ENCODE measurements at regions not wholly inside any gene's neighbourhood (a gene's known extent, or its start where the extent isn't known, plus 50 kb on each side); places are given as distances from the start of the nearest gene placed in this dataset.
"Not testable (repeated sequence)": the region's sequence is repeated elsewhere in the genome, so short reads cannot be mapped to it uniquely, and the experiment has no call there.

DNA sequence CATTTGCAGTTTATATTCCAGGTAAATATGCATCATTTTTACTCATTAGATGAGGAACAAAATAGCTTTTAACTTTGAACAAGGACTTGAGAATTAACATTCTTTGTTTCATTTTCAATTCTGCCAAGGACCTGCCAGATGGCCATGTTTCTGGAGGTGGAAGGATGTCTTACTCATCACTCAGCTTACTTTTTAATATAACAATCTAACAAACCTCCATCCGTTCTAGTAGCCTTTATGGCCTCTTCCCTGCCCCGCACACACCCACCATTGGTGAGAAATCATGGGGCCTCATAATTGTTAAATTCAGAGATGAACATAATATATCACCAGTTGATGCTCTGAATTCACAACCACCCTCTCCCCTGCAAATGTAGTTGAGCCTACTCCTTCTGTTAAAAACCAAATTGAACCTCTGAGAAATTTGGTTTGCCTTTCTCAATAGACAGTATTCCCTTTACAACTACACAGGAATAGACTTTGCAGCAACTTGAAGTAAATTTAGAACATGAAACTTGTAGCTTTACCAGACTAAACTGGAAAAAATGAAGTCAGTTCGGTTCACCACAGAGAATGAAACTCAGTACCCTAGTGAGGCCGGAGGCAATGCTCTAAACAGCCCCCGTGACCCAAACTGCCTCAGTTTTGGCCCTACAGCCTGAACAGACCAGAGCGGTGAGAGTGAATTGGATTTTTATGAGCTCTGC, 50.1 kb upstream of the ACSL4 start:
- no peaks in the 10 kb centered on the region for H3K36me3 ChIP-seq (ENCODE audit: control insufficient read depth, insufficient read depth, low read length)
- no peak overlapping the region for H3K4me3 ChIP-seq (replicated peaks; ENCODE audit: low read depth, low read length)
- TF ChIP-seq, protein P1, sequence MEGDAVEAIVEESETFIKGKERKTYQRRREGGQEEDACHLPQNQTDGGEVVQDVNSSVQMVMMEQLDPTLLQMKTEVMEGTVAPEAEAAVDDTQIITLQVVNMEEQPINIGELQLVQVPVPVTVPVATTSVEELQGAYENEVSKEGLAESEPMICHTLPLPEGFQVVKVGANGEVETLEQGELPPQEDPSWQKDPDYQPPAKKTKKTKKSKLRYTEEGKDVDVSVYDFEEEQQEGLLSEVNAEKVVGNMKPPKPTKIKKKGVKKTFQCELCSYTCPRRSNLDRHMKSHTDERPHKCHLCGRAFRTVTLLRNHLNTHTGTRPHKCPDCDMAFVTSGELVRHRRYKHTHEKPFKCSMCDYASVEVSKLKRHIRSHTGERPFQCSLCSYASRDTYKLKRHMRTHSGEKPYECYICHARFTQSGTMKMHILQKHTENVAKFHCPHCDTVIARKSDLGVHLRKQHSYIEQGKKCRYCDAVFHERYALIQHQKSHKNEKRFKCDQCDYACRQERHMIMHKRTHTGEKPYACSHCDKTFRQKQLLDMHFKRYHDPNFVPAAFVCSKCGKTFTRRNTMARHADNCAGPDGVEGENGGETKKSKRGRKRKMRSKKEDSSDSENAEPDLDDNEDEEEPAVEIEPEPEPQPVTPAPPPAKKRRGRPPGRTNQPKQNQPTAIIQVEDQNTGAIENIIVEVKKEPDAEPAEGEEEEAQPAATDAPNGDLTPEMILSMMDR (IDR thresholded peaks at IDR 0.05; ENCODE audit: insufficient read depth, low read length, poor library complexity, severe bottlenecking), result no peak
- H3K27me3 ChIP-seq (replicated peaks; ENCODE audit: control insufficient read depth, insufficient read depth, low read length), result no peaks in the 10 kb centered on the region
- DNase-seq (ENCODE audit: extremely low read depth, insufficient read length), result peak; percentile 23

DNA sequence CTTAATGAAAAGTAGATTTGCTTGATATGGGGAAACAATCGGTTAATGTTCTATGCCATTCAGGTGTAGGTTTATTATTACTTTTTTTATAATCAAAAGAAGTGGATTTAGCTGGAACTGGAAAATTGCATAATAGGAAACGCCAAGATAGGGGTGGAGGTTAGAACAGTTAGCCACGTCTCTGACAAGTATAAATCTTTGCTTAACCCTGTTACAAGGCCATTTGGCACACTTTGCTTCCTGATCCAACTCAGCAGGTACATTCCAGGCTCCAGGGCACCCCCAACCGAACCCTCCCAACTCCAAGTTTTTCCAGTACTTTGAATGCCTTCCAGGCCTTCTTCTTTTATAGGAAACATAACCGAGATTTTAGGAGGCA, 50.6 kb upstream of the ACSL4 start:
- DNase-seq (ENCODE audit: extremely low read depth, insufficient read length), result no peak
- TF ChIP-seq, protein P1 (IDR thresholded peaks at IDR 0.05; ENCODE audit: insufficient read depth, low read length, poor library complexity, severe bottlenecking), result no peak
- Histone ChIP-seq H3K4me3 (replicated peaks; ENCODE audit: low read depth, low read length) (no peak overlapping the region), H3K27me3 (replicated peaks; ENCODE audit: control insufficient read depth, insufficient read depth, low read length) (no peaks in the 10 kb centered on the region), H3K36me3 (ENCODE audit: control insufficient read depth, insufficient read depth, low read length) (no peaks in the 10 kb centered on the region)

DNA sequence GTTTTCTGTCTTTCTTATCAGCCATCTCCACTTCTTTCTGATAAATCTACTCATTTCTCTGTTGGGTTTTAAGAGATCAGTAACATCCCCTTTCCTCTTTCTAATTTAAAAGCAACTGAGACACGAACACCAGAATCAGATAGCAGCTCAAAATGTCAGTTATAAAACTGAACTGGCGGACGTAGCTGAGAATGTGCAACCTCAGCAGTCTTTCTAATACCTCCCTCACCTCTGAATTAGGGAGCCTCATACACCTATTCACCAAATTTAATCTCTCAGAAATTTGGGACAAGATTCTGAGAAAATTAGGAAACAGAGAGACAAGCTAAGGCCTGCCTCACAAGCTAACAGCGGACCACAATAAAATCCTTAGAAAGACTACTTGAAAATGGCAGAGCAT, 52.0 kb upstream of the ACSL4 start:
- no peak overlapping the region for H3K4me3 ChIP-seq (replicated peaks; ENCODE audit: low read depth, low read length)
- DNase-seq (ENCODE audit: extremely low read depth, insufficient read length), result no peak
- no peaks in the 10 kb centered on the region for H3K27me3 ChIP-seq (replicated peaks; ENCODE audit: control insufficient read depth, insufficient read depth, low read length)
- H3K36me3 ChIP-seq (ENCODE audit: control insufficient read depth, insufficient read depth, low read length), result no peaks in the 10 kb centered on the region
- TF ChIP-seq, protein P1 (IDR thresholded peaks at IDR 0.05; ENCODE audit: insufficient read depth, low read length, poor library complexity, severe bottlenecking), result no peak

DNA sequence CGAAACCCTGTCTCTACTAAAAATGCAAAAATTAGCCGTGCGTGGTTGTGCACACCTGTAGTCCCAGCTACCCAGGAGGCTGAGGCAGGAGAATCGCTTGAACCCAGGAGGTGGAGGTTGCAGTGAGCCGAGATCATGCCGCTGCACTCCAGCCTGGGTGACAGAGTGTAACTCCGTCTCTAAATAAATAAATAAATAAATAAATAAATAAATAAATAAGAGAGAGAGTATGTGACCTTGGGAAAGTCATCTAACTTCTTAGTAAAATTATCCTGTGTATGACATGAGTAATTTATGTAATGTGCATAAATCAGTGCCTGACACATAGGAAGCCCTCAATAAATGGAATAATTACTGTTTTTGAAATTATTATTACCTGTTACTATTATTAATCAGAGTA, 57.5 kb upstream of the ACSL4 start:
- DNase-seq (ENCODE audit: extremely low read depth, insufficient read length); H3K27me3 ChIP-seq (replicated peaks; ENCODE audit: control insufficient read depth, insufficient read depth, low read length); H3K4me3 ChIP-seq (replicated peaks; ENCODE audit: low read depth, low read length); H3K36me3 ChIP-seq (ENCODE audit: control insufficient read depth, insufficient read depth, low read length): not testable (repeated sequence)

DNA sequence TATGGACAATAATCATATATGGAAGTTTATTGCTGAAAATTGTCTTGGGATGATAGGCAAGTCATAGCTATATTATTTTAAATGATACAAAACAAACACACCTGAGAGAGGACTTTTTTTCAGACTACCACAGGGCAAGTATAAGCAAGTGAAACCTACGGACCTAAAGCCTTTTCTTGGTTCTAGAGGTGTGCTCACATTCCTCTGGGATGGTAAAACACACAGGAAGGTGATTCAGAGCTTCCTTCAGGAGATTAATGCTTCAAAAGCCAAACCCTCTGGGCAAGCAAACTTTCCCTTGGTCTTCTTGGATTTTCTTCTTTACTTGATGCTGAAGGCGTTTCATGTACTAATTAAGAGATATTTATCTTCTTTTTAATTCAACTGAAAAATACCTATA, 60.1 kb upstream of the ACSL4 start:
- TF ChIP-seq, protein P1 (IDR thresholded peaks at IDR 0.05; ENCODE audit: insufficient read depth, low read length, poor library complexity, severe bottlenecking), result no peak
- Histone ChIP-seq H3K27me3 (replicated peaks; ENCODE audit: control insufficient read depth, insufficient read depth, low read length) (no peaks in the 10 kb centered on the region), H3K36me3 (ENCODE audit: control insufficient read depth, insufficient read depth, low read length) (no peaks in the 10 kb centered on the region), H3K4me3 (replicated peaks; ENCODE audit: low read depth, low read length) (no peak overlapping the region)
- DNase-seq (ENCODE audit: extremely low read depth, insufficient read length), result no peak

DNA sequence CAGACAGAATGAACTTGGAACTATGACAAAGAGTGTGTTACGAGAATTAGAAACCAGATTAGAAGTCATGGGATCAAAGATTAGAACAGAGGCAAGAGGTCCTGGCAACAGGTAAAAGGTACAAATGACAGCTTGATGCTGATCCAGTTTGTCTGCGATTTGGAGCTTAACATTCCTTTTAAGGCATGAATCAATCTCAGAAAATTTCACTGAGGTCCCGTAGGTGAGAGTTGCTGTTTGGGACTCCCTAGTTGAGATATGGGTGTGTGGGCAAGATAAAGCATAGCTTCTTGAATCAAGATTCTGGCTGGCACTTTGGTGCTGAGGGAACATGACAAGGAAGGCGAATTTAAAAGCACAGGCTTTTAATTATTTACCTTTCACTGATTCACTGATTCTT, 62.6 kb upstream of the ACSL4 start:
- no peak overlapping the region for H3K4me3 ChIP-seq (replicated peaks; ENCODE audit: low read depth, low read length)
- TF ChIP-seq, protein P1 (IDR thresholded peaks at IDR 0.05; ENCODE audit: insufficient read depth, low read length, poor library complexity, severe bottlenecking), result no peak
- no peaks in the 10 kb centered on the region for H3K27me3 ChIP-seq (replicated peaks; ENCODE audit: control insufficient read depth, insufficient read depth, low read length)
- H3K36me3 ChIP-seq (ENCODE audit: control insufficient read depth, insufficient read depth, low read length), result no peaks in the 10 kb centered on the region
- DNase-seq (ENCODE audit: extremely low read depth, insufficient read length), result no peak

All from GM06990 (cell line).